Neural cell (in vitro differentiated cells): ENCODE measurements at regions not wholly inside any gene's neighbourhood (a gene's known extent, or its start where the extent isn't known, plus 50 kb on each side); places are given as distances from the start of the nearest gene placed in this dataset.
"Not testable (repeated sequence)": the region's sequence is repeated elsewhere in the genome, so short reads cannot be mapped to it uniquely, and the experiment has no call there.

Experiments
- H2AFZ ChIP-seq: fragments of 200-600, 300-800 bp; sonication (generic), shearing (Covaris generic); 2 replicates; pipeline ENCODE4 v1.6.0; 2014; ENCODE audit warnings: low read depth, mild to moderate bottlenecking, antibody characterized with exemption, low read length, moderate library complexity
- H3F3A ChIP-seq: fragments of 200-600 bp; shearing (Covaris generic); 2 replicates; pipeline ENCODE4 v1.6.1; 2016; ENCODE audit warnings: mild to moderate bottlenecking, moderate library complexity, mixed read lengths, antibody characterized with exemption, low read length; ENCODE audit not compliant: insufficient read depth, poor library complexity, severe bottlenecking
- H3K27ac ChIP-seq: fragments of 200-600, 300-800 bp; sonication (generic), shearing (Covaris generic); 2 replicates; pipeline ENCODE4 v1.5.1; 2014; ENCODE audit warnings: mild to moderate bottlenecking, low read length, moderate library complexity
- H3K27me3 ChIP-seq: fragments of 300-800, 200-600 bp; sonication (generic), shearing (Covaris generic); 2 replicates; pipeline ENCODE4 v1.6.0; 2014; ENCODE audit warnings: mild to moderate bottlenecking, low read depth, low read length, moderate library complexity; ENCODE audit not compliant: insufficient read depth
- H3K36me3 ChIP-seq: fragments of 300-800, 200-600 bp; sonication (generic), shearing (Covaris generic); 2 replicates; pipeline ENCODE4 v1.5.1; 2014; ENCODE audit warnings: mild to moderate bottlenecking, antibody characterized with exemption, low read length, moderate library complexity; ENCODE audit not compliant: insufficient read depth
- H3K4me2 ChIP-seq: fragments of 300-800, 200-600 bp; sonication (generic), shearing (Covaris generic); 2 replicates; pipeline ENCODE4 v1.6.0; 2014; ENCODE audit warnings: mild to moderate bottlenecking, low read length
- H3K4me3 ChIP-seq: fragments of 300-800, 200-600 bp; sonication (generic), shearing (Covaris generic); 2 replicates; pipeline ENCODE4 v1.5.1; 2014; ENCODE audit warnings: mild to moderate bottlenecking, low read length, moderate library complexity
- H3K79me2 ChIP-seq: fragments of 200-600 bp; shearing (Covaris generic); replicated peaks from 2 replicates; pipeline ENCODE4 v1.6.0; 2014; ENCODE audit warnings: mild to moderate bottlenecking, low read length, moderate library complexity; ENCODE audit not compliant: insufficient read depth
- H3K9ac ChIP-seq: fragments of 300-800, 200-600 bp; sonication (generic), shearing (Covaris generic); 2 replicates; pipeline ENCODE4 v1.6.1; 2016; ENCODE audit warnings: mild to moderate bottlenecking, low read length, mixed read lengths
- H3K9me2 ChIP-seq: fragments of 200-600 bp; shearing (Covaris generic); 2 replicates; pipeline ENCODE4 v1.6.1; 2016; ENCODE audit warnings: mild to moderate bottlenecking, low read length, mixed read lengths; ENCODE audit not compliant: insufficient read depth
- H3K9me3 ChIP-seq: fragments of 200-600, 300-800 bp; sonication (generic), shearing (Covaris generic); 2 replicates; pipeline ENCODE4 v1.6.1; 2016; ENCODE audit warnings: mild to moderate bottlenecking, mixed run types, low read length, moderate library complexity, mixed read lengths
- H4K20me1 ChIP-seq: fragments of 200-600 bp; shearing (Covaris generic); 2 replicates; pipeline ENCODE4 v1.6.1; 2016; ENCODE audit warnings: mild to moderate bottlenecking, mixed run types; ENCODE audit not compliant: insufficient read depth
- EP300 ChIP-seq: fragments of 450-650 bp; conservative IDR thresholded peaks from 2 replicates; pipeline ENCODE4 v1.6.1; 2014; ENCODE audit warnings: antibody characterized with exemption, mild to moderate bottlenecking, moderate library complexity; ENCODE audit not compliant: poor library complexity, severe bottlenecking
- EZH2 ChIP-seq: fragments of 200-600, 300-800 bp; shearing (Covaris generic), sonication (generic); IDR thresholded peaks from 2 replicates; pipeline ENCODE4 v1.6.1; 2014; ENCODE audit warnings: antibody characterized with exemption, low read length, borderline replicate concordance, mild to moderate bottlenecking; ENCODE audit not compliant: insufficient read depth, poor library complexity, severe bottlenecking
- MXI1 ChIP-seq: fragments of 450-650 bp; conservative IDR thresholded peaks from 2 replicates; pipeline ENCODE4 v1.6.1; 2014; ENCODE audit warnings: antibody characterized with exemption, mild to moderate bottlenecking; ENCODE audit not compliant: poor library complexity, severe bottlenecking
- POLR2AphosphoS5 ChIP-seq: IDR thresholded peaks from 2 replicates; pipeline ENCODE4 v1.6.1; 2012
- RAD21 ChIP-seq: fragments of 450-650 bp; conservative IDR thresholded peaks from 2 replicates; pipeline ENCODE4 v1.6.1; 2014; ENCODE audit warnings: antibody characterized with exemption, mild to moderate bottlenecking, moderate library complexity
- SMC3 ChIP-seq: fragments of 450-650 bp; conservative IDR thresholded peaks from 2 replicates; pipeline ENCODE4 v1.6.1; 2014; ENCODE audit warnings: antibody characterized with exemption, mild to moderate bottlenecking, moderate library complexity; ENCODE audit not compliant: poor library complexity
- TAF1 ChIP-seq: IDR thresholded peaks from 2 replicates; pipeline ENCODE4 v1.6.1; 2012; ENCODE audit warnings: low read depth
- TF ChIP-seq, protein P1 (sequence below): fragments of 450-650 bp; IDR thresholded peaks from 2 replicates; pipeline ENCODE4 v1.5.1; 2014; ENCODE audit warnings: antibody characterized with exemption, mild to moderate bottlenecking, moderate library complexity; ENCODE audit not compliant: poor library complexity, severe bottlenecking
- TF ChIP-seq, protein P2 (sequence below): IDR thresholded peaks from 2 replicates; pipeline ENCODE4 v1.6.1; 2012; ENCODE audit warnings: borderline replicate concordance

DNA sequence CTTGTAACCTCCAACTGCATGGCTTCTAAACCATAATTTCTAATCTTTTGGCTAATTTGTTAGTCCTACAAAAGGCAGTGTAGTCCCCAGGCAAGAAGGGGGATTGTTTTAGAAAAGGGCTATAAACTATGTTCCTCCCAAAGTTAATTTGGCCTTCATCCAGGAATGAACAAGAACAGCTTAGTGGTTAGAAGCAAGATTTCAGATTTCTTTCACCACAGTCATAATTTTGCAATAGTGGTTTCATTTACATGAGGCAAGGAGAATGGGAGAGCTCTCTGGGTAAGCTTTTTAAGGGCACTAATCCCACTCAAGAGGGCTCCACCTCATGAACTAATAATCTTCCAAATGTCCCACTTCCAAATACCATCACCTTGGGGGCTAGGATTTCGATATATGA, 1353.9 kb downstream of the NCAM2 start:
- H3K27ac ChIP-seq, result no peak overlapping the region
- no peak overlapping the region for H2AFZ ChIP-seq
- no peaks in the 10 kb centered on the region for H3F3A ChIP-seq
- no peaks in the 10 kb centered on the region for H3K27me3 ChIP-seq
- TF ChIP-seq EZH2 (no peak), MXI1 (no peak), POLR2AphosphoS5 (no peak), EP300 (no peak)
- TF ChIP-seq, protein P1, sequence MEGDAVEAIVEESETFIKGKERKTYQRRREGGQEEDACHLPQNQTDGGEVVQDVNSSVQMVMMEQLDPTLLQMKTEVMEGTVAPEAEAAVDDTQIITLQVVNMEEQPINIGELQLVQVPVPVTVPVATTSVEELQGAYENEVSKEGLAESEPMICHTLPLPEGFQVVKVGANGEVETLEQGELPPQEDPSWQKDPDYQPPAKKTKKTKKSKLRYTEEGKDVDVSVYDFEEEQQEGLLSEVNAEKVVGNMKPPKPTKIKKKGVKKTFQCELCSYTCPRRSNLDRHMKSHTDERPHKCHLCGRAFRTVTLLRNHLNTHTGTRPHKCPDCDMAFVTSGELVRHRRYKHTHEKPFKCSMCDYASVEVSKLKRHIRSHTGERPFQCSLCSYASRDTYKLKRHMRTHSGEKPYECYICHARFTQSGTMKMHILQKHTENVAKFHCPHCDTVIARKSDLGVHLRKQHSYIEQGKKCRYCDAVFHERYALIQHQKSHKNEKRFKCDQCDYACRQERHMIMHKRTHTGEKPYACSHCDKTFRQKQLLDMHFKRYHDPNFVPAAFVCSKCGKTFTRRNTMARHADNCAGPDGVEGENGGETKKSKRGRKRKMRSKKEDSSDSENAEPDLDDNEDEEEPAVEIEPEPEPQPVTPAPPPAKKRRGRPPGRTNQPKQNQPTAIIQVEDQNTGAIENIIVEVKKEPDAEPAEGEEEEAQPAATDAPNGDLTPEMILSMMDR, result no peak
- no peaks in the 10 kb centered on the region for H3K9me2 ChIP-seq
- no peaks in the 10 kb centered on the region for H4K20me1 ChIP-seq
- H3K4me3 ChIP-seq, result no peak overlapping the region
- H3K4me2 ChIP-seq, result no peak overlapping the region
- H3K36me3 ChIP-seq, result no peaks in the 10 kb centered on the region
- no peaks in the 10 kb centered on the region for H3K9me3 ChIP-seq
- no peak overlapping the region for H3K9ac ChIP-seq
- no peaks in the 10 kb centered on the region for H3K79me2 ChIP-seq

DNA sequence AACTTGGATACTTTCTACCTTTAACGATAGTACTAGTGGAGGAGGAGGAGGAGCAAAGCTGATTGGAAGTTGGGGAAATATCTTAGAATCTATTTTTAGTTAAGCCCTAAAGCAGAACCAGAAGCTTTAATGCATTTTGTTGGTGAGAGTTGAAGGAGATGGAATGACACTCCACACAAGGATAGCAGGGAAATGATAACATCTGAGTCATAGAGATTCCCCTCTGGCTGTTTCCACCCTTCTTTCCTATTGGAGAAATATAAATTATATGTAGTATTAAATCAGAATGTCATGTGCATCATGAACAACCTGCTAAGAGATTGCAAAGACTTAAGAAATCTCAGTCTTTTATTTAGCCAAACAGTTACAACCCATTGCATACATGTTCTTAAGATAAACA, 1357.7 kb downstream of the NCAM2 start:
- H3K9me2 ChIP-seq, result no peaks in the 10 kb centered on the region
- no peak for TF ChIP-seq RAD21
- TF ChIP-seq SMC3, result no peak
- H3K9me3 ChIP-seq, result no peaks in the 10 kb centered on the region
- H3K4me2 ChIP-seq, result no peak overlapping the region
- no peaks in the 10 kb centered on the region for H3K36me3 ChIP-seq
- H3K27me3 ChIP-seq, result no peaks in the 10 kb centered on the region
- no peaks in the 10 kb centered on the region for H3F3A ChIP-seq
- H3K27ac ChIP-seq, result no peak overlapping the region
- no peak overlapping the region for H2AFZ ChIP-seq
- H3K9ac ChIP-seq, result no peak overlapping the region
- no peaks in the 10 kb centered on the region for H3K79me2 ChIP-seq
- H3K4me3 ChIP-seq, result no peak overlapping the region
- no peaks in the 10 kb centered on the region for H4K20me1 ChIP-seq

DNA sequence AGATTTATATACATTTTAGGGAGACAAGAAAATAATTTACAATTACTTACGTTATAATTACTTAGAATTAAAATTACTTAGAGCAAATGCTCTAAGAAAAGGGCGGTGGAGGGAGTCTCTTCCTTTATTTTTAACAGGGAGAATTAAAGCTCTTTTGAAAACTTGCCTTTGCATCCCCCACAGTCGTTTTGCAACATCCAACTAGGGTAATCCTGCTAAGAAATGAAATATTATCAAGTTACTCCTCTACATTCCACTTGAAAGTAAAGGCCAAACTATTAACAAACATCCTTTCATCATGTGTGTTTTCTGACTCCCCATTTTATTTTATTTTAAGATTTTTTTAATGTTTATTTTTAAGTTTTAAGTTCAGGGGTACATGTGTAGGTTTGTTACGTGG, 1358.5 kb downstream of the NCAM2 start:
- H3K4me2 ChIP-seq, result no peak overlapping the region
- H3K9me2 ChIP-seq, result no peaks in the 10 kb centered on the region
- no peaks in the 10 kb centered on the region for H3K9me3 ChIP-seq
- H2AFZ ChIP-seq, result no peak overlapping the region
- H3K9ac ChIP-seq, result no peak overlapping the region
- H3K27ac ChIP-seq, result no peak overlapping the region
- no peaks in the 10 kb centered on the region for H3K36me3 ChIP-seq
- no peaks in the 10 kb centered on the region for H4K20me1 ChIP-seq
- H3K79me2 ChIP-seq, result no peaks in the 10 kb centered on the region
- no peaks in the 10 kb centered on the region for H3K27me3 ChIP-seq
- H3K4me3 ChIP-seq, result no peak overlapping the region
- no peaks in the 10 kb centered on the region for H3F3A ChIP-seq
- no peak for TF ChIP-seq MXI1
- no peak for TF ChIP-seq EZH2
- TF ChIP-seq, protein P2, sequence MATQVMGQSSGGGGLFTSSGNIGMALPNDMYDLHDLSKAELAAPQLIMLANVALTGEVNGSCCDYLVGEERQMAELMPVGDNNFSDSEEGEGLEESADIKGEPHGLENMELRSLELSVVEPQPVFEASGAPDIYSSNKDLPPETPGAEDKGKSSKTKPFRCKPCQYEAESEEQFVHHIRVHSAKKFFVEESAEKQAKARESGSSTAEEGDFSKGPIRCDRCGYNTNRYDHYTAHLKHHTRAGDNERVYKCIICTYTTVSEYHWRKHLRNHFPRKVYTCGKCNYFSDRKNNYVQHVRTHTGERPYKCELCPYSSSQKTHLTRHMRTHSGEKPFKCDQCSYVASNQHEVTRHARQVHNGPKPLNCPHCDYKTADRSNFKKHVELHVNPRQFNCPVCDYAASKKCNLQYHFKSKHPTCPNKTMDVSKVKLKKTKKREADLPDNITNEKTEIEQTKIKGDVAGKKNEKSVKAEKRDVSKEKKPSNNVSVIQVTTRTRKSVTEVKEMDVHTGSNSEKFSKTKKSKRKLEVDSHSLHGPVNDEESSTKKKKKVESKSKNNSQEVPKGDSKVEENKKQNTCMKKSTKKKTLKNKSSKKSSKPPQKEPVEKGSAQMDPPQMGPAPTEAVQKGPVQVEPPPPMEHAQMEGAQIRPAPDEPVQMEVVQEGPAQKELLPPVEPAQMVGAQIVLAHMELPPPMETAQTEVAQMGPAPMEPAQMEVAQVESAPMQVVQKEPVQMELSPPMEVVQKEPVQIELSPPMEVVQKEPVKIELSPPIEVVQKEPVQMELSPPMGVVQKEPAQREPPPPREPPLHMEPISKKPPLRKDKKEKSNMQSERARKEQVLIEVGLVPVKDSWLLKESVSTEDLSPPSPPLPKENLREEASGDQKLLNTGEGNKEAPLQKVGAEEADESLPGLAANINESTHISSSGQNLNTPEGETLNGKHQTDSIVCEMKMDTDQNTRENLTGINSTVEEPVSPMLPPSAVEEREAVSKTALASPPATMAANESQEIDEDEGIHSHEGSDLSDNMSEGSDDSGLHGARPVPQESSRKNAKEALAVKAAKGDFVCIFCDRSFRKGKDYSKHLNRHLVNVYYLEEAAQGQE, result no peak
- no peak for TF ChIP-seq TAF1
- no peak for TF ChIP-seq SMC3
- no peak for TF ChIP-seq EP300
- TF ChIP-seq RAD21, result no peak
- TF ChIP-seq, protein P1, result no peak
- no peak for TF ChIP-seq POLR2AphosphoS5

DNA sequence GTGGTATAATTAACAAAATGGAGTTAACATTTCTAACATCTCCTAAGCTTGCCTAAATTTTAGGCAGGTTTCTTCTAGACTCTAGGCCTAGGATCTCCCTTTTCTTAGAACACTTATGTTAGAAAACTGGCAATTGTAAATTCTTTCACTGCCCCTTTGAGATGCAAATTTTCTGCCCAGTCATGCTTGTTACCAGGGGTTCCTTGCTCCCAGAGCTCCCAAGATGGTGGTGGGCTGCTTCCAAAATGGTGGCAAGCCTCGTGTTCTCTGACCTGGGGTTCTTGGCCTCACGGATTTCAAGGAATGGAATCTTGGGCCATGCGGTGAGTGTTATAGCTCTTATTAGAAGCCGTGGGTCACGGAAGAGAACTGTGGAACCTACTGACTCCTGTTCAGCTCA, 1361.4 kb downstream of the NCAM2 start:
- H3K9me2 ChIP-seq, H2AFZ ChIP-seq, H3K4me2 ChIP-seq, H3K9me3 ChIP-seq, H3K27me3 ChIP-seq, H3K4me3 ChIP-seq, H3K27ac ChIP-seq, H4K20me1 ChIP-seq, H3K79me2 ChIP-seq, H3K36me3 ChIP-seq, H3F3A ChIP-seq, H3K9ac ChIP-seq: not testable (repeated sequence)
